ENCODE measurements at regions not wholly inside any gene's neighbourhood (a gene's known extent, or its start where the extent isn't known, plus 50 kb on each side); places are given as distances from the start of the nearest gene placed in this dataset.

GRCh38 chr11:45440111-45440510 lies 154.0 kb upstream of the SYT13 start:
- no peak for DNase-seq (ENCODE audit: low spot score)

DNA sequence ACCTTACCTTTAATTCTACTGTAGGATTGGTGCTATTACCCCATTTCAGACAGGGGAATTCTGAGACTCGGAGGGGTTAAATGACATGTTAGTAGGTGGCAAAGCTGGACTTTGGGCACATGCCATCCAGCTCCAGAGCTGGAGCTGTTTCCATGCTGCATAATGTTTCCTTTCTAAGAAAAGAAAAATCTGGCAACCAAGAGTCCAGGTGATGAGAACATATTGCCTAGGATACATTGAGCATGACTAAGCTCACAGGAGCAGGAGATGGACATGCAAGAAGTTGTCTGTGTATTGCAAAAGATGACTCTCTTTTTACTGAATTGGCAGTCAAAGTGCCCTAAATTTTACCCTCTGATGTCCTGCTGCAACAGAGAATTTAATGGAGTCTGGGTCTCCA lies 150.8 kb upstream of the SYT13 start:
- no peak for DNase-seq (ENCODE audit: low spot score)

DNA sequence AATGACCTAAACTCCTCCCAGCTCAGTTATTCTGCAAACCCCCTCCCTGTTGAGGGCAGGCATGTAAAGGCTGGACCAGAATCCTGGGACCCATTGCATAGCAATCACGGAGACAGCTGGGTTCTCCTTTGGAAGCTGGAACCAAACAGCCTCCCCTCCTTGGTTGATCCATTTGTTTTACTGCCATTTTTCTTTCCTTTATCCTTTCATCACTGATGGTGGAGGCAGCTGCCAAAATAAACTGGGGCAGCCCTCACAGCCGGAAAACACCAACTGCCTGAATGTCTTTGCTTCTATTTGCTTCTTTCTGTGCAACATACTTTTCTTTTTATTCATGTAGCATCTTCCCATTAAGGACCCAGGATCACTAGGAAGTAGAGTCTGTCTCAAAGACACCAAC lies 150.0 kb upstream of the SYT13 start:
- DNase-seq (ENCODE audit: low spot score), result no peak

DNA sequence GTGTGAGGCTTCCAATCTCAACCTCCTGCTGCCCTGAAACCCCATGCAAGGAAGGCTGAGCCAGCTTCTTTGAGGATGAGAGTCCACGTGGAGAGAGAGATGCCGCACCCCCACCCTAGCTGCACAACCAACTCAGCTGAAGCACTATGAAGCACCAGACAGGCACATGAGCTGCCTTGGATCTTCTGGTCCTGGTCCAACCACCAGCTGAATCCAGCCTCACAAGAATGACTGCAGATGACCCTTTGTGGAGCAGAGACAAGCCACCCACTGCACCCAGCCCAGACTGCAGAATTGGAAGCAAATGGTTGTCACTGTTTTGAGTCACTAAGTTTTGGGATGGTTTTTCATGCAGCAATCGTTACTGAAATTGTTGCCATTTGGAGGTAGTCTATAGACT lies 149.6 kb upstream of the SYT13 start:
- no peak for DNase-seq (ENCODE audit: low spot score)

GRCh38 chr11:45432910-45433309 lies 146.8 kb upstream of the SYT13 start:
- no peak for DNase-seq (ENCODE audit: low spot score)

DNA sequence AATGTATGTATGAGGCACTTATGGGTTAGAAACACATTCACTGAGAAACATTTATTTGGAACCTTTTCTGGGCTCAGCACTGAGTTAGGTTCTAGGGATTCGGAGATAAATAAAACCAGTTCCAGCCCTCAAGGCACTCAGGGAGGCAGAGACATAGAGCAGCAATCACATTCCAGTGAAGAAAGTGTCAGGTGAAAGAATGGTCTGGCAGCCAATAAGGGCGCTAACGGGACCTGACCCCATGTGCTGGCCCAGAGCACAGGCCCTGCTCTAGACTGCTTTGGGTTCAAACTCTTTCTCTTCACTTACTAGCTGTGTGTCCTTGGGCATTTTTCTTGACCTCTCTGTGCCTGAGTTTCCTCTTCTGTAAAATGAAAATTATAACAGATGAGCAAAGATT lies 146.0 kb upstream of the SYT13 start:
- no peak for DNase-seq (ENCODE audit: low spot score)

- no peak for DNase-seq (ENCODE audit: low spot score)
Observed at GRCh38 chr11:45431046-45432018, 145.2 kb upstream of the SYT13 start.

- DNase-seq (ENCODE audit: low spot score), result no peak
Observed at GRCh38 chr11:45430361-45430760, 144.2 kb upstream of the SYT13 start.

- no peak for DNase-seq (ENCODE audit: low spot score)
Observed at GRCh38 chr11:45429719-45430118, 143.6 kb upstream of the SYT13 start.

GRCh38 chr11:45428541-45429230 lies 142.5 kb upstream of the SYT13 start:
- DNase-seq (ENCODE audit: low spot score), result no peak

DNA sequence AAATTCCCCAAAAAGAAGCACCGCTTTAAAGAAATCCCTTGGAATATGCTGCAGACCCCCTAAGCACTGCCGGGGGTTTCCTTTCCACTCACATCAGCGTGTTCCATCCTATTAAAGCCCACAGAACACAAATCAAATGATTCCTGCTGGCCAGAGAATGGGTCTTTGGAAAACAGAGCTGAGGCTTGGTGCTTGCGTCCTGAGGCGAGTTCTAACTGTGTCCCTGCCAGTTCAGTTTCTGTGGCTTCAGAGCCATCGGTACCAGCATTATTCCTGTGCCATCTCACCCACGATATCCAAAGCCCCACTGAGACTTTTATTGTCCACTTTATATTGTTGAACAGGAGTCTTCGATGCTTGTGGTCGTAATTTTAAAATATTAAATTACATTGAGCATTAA lies 142.0 kb upstream of the SYT13 start:
- DNase-seq (ENCODE audit: low spot score), result no peak

- no peak for DNase-seq (ENCODE audit: low spot score)
Observed at GRCh38 chr11:45424411-45425180, 138.5 kb upstream of the SYT13 start.

DNA sequence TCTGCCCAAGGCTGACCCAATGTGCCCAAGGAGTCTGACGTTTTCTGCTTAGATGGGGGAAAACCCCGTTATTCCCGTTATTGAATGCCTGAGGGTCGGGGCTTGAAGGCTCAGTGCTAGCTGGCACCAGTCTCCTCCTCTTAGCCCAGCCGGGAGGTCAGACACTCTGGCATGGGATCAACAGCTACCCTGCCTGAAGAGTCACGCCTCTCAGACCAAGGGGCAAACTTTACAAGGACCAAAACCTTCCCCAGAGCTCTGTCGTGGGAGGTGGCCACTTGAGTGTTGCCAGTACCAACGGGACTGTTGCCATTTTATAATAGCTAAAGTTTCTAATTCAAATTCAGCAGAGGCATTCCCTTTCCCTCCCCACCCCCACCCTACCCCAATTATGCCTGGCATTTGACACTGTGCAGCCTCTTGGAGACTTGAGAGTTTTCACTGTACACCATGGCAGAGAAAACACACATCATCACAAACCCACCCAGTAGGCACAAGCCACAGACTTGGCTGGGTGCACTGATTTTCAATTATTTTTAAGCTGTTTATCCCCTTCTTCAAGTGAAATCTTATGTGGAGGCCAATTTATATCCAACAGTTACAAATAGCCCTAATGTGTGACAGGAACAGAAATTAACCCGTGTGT lies 137.5 kb upstream of the SYT13 start:
- no peak for DNase-seq (ENCODE audit: low spot score)

GRCh38 chr11:45423036-45423435 lies 136.9 kb upstream of the SYT13 start:
- no peak for DNase-seq (ENCODE audit: low spot score)

GRCh38 chr11:45414088-45414487 lies 127.9 kb upstream of the SYT13 start:
- no peak for DNase-seq (ENCODE audit: low spot score)

GRCh38 chr11:45413156-45413858 lies 127.2 kb upstream of the SYT13 start:
- no peak for DNase-seq (ENCODE audit: low spot score)

- no peak for DNase-seq (ENCODE audit: low spot score)
Observed at GRCh38 chr11:45412521-45412920, 126.4 kb upstream of the SYT13 start.

GRCh38 chr11:45412051-45412471 lies 125.9 kb upstream of the SYT13 start:
- DNase-seq (ENCODE audit: low spot score), result peak; percentile 37

GRCh38 chr11:45411228-45411946 lies 125.2 kb upstream of the SYT13 start:
- peak; percentile 55 for DNase-seq (ENCODE audit: low spot score)

DNA sequence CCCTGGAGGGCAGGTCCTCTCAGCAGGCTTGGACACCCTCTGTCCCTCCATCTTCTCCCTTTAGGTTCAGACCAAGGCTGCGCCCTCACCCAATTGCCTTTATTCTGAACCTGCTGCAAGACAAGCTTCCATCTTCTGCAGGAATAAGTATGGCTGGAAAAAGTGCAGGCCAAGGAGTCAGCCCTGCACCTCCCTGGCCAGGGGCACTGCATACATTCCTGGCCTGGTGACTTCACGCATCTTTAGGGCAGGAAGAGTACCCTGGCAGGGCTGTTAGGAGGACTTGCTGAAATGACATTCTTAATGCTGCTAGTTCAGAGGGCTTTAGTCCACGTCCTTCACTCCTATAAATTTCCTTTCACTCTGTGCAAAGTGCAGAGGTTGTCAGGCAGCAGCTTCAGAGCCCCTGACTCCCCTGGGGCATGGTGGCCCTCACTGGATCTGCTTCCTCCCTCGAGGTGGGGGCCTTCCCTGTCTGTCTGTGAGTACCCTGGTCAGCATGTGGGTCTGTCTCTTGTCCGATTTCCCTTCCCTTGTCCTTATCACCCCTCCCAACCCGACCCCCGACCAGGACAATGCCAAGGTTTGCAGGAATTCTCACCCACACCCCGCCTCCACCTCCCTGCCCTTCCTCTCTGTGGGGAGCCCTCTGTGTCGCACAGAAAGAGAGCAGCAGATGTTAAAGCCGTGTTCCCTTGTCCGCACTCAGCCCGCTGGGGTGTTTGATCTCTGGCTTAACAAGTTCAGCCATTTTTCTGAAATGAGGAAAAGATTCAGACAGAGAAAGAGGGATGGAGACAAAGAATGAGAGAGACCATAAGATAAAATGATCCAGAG lies 124.5 kb upstream of the SYT13 start:
- DNase-seq (ENCODE audit: low spot score), result no peak
